HepG2 (cell line): ENCODE measurements at regions not wholly inside any gene's neighbourhood (a gene's known extent, or its start where the extent isn't known, plus 50 kb on each side); places are given as distances from the start of the nearest gene placed in this dataset.

Experiments used
- ATAC-seq: fragments of 200-7000 bp; cut with Tn5 transposase; 3 replicates; pipeline ENCODE4 v1.9.1; 2020; ENCODE audit warnings: mild to moderate bottlenecking, moderate library complexity
- BruUV-seq: library from RNA; stranded (reverse); fragments of 400-500 nt; replicated peaks from 2 replicates; lab custom pipeline; 2021; lab: Mats Ljungman, UMichigan
- CTCF ChIA-PET: fragments of 300-600 bp; formaldehyde crosslinking; extraction: SDS; loops from one replicate; lab custom pipeline; 2021; ENCODE audit warnings: low total read pairs, inconsistent platforms, low intra/inter-chr PET ratio; lab: Yijun Ruan, JAX
- POLR2A ChIA-PET: fragments of 350-600 bp; sonication (Branson Sonifier 250); formaldehyde crosslinking; loops from one replicate; lab custom pipeline; 2020; ENCODE audit warnings: antibody characterized with exemption, inconsistent platforms; lab: Yijun Ruan, JAX
- DNase-seq: peaks from one replicate; pipeline ENCODE4 v3.0.0-alpha.2; 2015; ENCODE audit warnings: low spot score
- FAIRE-seq: peaks from 3 replicates; lab custom pipeline; 2011; peaks lifted over from hg19 to GRCh38; lab: Jason Lieb, UNC
- H2AFZ ChIP-seq: one replicate; pipeline ENCODE4 v1.6.1; 2011; ENCODE audit warnings: low read length, inconsistent platforms
- H3K27ac ChIP-seq: fragments of 300-600 bp; 3 replicates; pipeline ENCODE4 v1.8.0; 2011; ENCODE audit warnings: mixed run types, mild to moderate bottlenecking, mixed read lengths, low read length, inconsistent platforms; ENCODE audit not compliant: insufficient read depth; ENCODE audit errors: extremely low read length
- H3K27me3 ChIP-seq, 2 experiments: fragments of 200-600 bp in 1 of 2; 2 replicates in 1 of 2; 3 replicates in 1 of 2; pipeline versions ENCODE4 v1.6.0 to v1.8.0; 2011; ENCODE audit warnings: low read length in 2 of 2, mild to moderate bottlenecking in 2 of 2, moderate library complexity in 2 of 2, inconsistent platforms in 1 of 2; ENCODE audit not compliant: insufficient read depth in 2 of 2, control insufficient read depth in 1 of 2
- H3K36me3 ChIP-seq, 2 experiments: fragments of 200-600 bp in 1 of 2; replicated peaks in 1 of 2; 2 replicates in 1 of 2; 3 replicates in 1 of 2; pipeline versions ENCODE4 v1.5.1 to v1.8.0; 2011; ENCODE audit warnings: low read length in 2 of 2, inconsistent platforms in 1 of 2; ENCODE audit not compliant: insufficient read depth in 2 of 2, control insufficient read depth in 1 of 2
- H3K4me1 ChIP-seq: 2 replicates; pipeline ENCODE4 v1.5.1; 2012; ENCODE audit warnings: low read length, inconsistent platforms; ENCODE audit not compliant: insufficient read depth
- H3K4me2 ChIP-seq: 2 replicates; pipeline ENCODE4 v1.6.0; 2011; ENCODE audit warnings: low read depth, low read length, inconsistent platforms
- H3K4me3 ChIP-seq, 3 experiments: fragments of 200-600 bp in 1 of 3; sonication (generic), shearing (Covaris generic) in 1 of 3; replicated peaks in 1 of 3; 2 replicates each; pipeline ENCODE4 v1.5.1; 2011 to 2016; ENCODE audit warnings: low read length in 3 of 3, inconsistent platforms in 2 of 3, low read depth in 2 of 3, mild to moderate bottlenecking in 2 of 3, control low read depth in 1 of 3, mixed read lengths in 1 of 3; ENCODE audit not compliant: insufficient read depth in 1 of 3
- H3K79me2 ChIP-seq: one replicate; pipeline ENCODE4 v1.6.1; 2011; ENCODE audit warnings: low read length, inconsistent platforms; ENCODE audit not compliant: insufficient read depth
- H3K9ac ChIP-seq: 2 replicates; pipeline ENCODE4 v1.6.0; 2011; ENCODE audit warnings: mild to moderate bottlenecking, low read depth, low read length, inconsistent platforms; ENCODE audit not compliant: insufficient read depth
- H3K9me3 ChIP-seq: 2 replicates; pipeline ENCODE4 v1.5.1; 2012; ENCODE audit warnings: mild to moderate bottlenecking, low read length
- H4K20me1 ChIP-seq: 2 replicates; pipeline ENCODE4 v1.6.0; 2011; ENCODE audit warnings: inconsistent platforms, mild to moderate bottlenecking, low read length, moderate library complexity; ENCODE audit not compliant: insufficient read depth
- MAFF ChIP-seq: IDR thresholded peaks from 2 replicates; pipeline ENCODE4 v1.6.1; 2011; ENCODE audit warnings: low read depth, low read length, improper control_type of control experiment
- NFE2 ChIP-seq: sonication (generic); formaldehyde crosslinking; IDR thresholded peaks from 2 replicates; pipeline ENCODE4 v1.4.0; 2020; ENCODE audit warnings: missing genetic modification reagents
- RBM39 ChIP-seq: fragments of 200-400 bp; formaldehyde crosslinking; IDR thresholded peaks from one replicate; pipeline ENCODE4 v1.6.1; 2018; ENCODE audit warnings: antibody characterized with exemption, mild to moderate bottlenecking, low read depth, low read length; ENCODE audit not compliant: poor library complexity, severe bottlenecking
- SRSF4 ChIP-seq: fragments of 200-400 bp; formaldehyde crosslinking; IDR thresholded peaks from one replicate; pipeline ENCODE4 v1.6.1; 2018; ENCODE audit warnings: mild to moderate bottlenecking, low read depth, low read length, moderate library complexity; ENCODE audit not compliant: poor library complexity, severe bottlenecking
- TGIF2 ChIP-seq: IDR thresholded peaks from 2 replicates; pipeline ENCODE4 v1.6.1; 2016; ENCODE audit warnings: control low read depth, missing compliant biosample characterization
- THAP8 ChIP-seq: sonication (generic); formaldehyde crosslinking; IDR thresholded peaks from 2 replicates; pipeline ENCODE4 v1.5.1; 2020; ENCODE audit warnings: missing genetic modification reagents, mild to moderate bottlenecking, borderline replicate concordance
- TRIM24 ChIP-seq: sonication (generic); formaldehyde crosslinking; IDR thresholded peaks from 2 replicates; pipeline ENCODE4 v1.8.0; 2022; ENCODE audit warnings: mild to moderate bottlenecking, missing genetic modification reagents
- ZFP36 ChIP-seq: fragments of 150-350 bp; IDR thresholded peaks from 2 replicates; pipeline ENCODE4 v1.6.1; 2018; ENCODE audit warnings: borderline replicate concordance, low read length, low read depth; ENCODE audit not compliant: partially characterized antibody
- ZFYVE20 ChIP-seq: sonication (generic); formaldehyde crosslinking; IDR thresholded peaks from 2 replicates; pipeline ENCODE4 v1.8.0; 2023; ENCODE audit warnings: low read depth, mild to moderate bottlenecking, moderate library complexity, missing genetic modification reagents, borderline replicate concordance
- WGBS: methylation state at CpG from one replicate; pipeline ENCODE4 v1.1.6; 2017; ENCODE audit warnings: low lambda C conversion rate; 5-methylcytosine and 5-hydroxymethylcytosine counted together
- in situ Hi-C: cut with HindIII; loops from 2 replicates; pipeline ENCODE4 v1.10.0; 2017; ENCODE audit warnings: low pct_unique_long_range_greater_than_20kb; ENCODE audit not compliant: extremely low pct_ligation_motif_present
- intact Hi-C: fragments of 100-400 bp; cut with micrococcal nuclease; formaldehyde crosslinking; loops from one replicate; pipeline ENCODE4 v1.10.0; 2022; ENCODE audit not compliant: unreplicated experiment

DNA sequence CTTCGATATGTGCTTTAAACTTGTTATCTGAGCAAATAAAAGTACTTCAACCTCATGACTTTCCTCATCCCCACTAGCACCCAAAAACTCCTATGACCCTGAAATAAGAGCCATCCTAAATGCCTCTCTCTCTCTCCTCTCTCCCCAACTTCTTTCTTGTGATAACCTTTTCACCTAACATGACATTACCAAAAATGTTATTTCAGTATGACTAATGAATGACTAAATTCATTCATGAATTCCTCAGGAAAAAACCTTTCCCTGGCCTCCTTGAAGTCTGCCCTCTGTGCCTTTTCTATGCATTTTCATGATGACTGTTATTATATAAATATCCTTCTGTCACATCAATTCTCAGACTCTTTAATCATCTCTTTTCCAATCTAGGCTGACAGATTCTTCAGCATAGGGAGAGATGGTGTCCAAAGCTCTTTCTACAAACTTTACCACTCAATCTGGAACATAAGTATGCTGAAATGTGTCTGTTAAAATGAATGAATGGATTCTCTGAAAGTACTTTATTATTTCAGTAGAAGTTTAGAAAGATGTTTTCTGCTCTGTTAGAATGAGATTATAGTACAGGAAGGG, 114.3 kb upstream of the GGTLC1 start:
- no peak for FAIRE-seq
- ChIA-PET POLR2A (no interaction called here), CTCF (no interaction called here)
- Histone ChIP-seq H3K4me1 (no peaks in the 10 kb centered on the region), H4K20me1 (no peaks in the 10 kb centered on the region), H3K27ac (no peak overlapping the region), H3K79me2 (no peaks in the 10 kb centered on the region), H3K4me2 (no peak overlapping the region), H3K27me3 (no peaks in the 10 kb centered on the region), H3K9ac (no peak overlapping the region), H2AFZ (no peak overlapping the region), H3K36me3 (no peaks in the 10 kb centered on the region), H3K4me3 (no peak overlapping the region), H3K9me3 (no peaks in the 10 kb centered on the region)
- BruUV-seq = no TSS peak
- DNase-seq = no peak
- no peak for ATAC-seq
- in situ Hi-C loops (no loop called here), intact Hi-C loops (loop anchor here (1.0 to 5.0 kb wide), 3 partner anchors 38 to 166 kb away; no protein-coding TSS in a partner anchor)
- TF ChIP-seq MAFF (no peak), ZFYVE20 (CRISPR knock-in tag) (no peak), SRSF4 (no peak), RBM39 (no peak), ZFP36 (no peak), TGIF2 (no peak), THAP8 (CRISPR knock-in tag) (no peak), NFE2 (CRISPR knock-in tag) (no peak), TRIM24 (no peak)
- 10% methylated on average over 1 of the region's 1 CpG for WGBS
